ENCODE measurements at regions not wholly inside any gene's neighbourhood (a gene's known extent, or its start where the extent isn't known, plus 50 kb on each side); places are given as distances from the start of the nearest gene placed in this dataset.

DNA sequence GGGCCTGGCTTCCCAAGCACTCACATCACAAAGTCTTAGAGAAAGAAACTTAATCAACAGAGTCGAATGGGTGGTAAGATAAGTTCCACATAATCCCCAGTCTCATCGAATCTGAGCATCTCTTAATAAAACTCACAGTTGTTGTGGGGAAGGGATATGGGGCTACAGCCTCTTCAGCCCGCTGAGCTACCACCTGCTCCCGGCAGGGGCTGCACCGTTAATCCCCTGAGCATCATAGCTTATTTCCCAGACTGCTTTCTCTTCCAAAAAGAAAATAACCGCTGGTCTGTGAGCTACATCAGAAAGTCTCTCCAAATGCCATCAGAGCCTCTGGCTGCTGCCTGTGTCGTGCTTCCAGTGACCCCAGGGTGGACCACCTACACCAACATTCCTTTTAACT is 139.4 kb upstream of the CELF4 start:
- Histone ChIP-seq H3K4me3 (ENCODE audit: low read length) (no peak overlapping the region), H3K9ac (ENCODE audit: low read length) (no peak overlapping the region), H3K27me3 (replicated peaks; ENCODE audit: control insufficient read depth, insufficient read depth, low read length) (no peaks in the 10 kb centered on the region), H3K4me1 (ENCODE audit: control insufficient read depth, insufficient read depth, low read length) (no peaks in the 10 kb centered on the region), H3K9me3 (ENCODE audit: control insufficient read depth, low read length) (no peaks in the 10 kb centered on the region), H3K36me3 (ENCODE audit: control insufficient read depth, insufficient read depth, low read length, severe bottlenecking) (no peaks in the 10 kb centered on the region)
- DNase-seq (ENCODE audit: low read depth): no peak

DNA sequence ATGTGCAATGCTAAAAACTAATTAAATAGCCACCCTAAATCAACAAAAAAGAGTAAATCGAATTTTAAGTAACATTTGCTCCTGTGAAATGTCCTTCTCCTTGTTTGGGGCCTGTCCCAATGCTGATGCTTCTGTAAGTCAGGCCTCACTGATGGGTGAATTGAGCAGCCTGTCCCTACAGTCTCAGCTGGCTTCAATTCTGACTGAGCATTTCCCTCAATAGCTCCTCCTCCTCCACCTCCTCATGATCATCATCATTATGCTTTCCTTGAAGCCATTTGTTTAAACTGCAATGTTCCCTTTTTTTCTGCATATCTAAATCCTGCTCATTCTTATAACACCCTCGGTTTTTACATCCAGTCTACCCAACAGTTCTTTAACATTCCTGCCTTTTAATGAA is 137.2 kb upstream of the CELF4 start:
- Histone ChIP-seq H3K36me3 (ENCODE audit: control insufficient read depth, insufficient read depth, low read length, severe bottlenecking) (no peaks in the 10 kb centered on the region), H3K4me3 (ENCODE audit: low read length) (no peak overlapping the region), H3K4me1 (ENCODE audit: control insufficient read depth, insufficient read depth, low read length) (no peaks in the 10 kb centered on the region), H3K27me3 (replicated peaks; ENCODE audit: control insufficient read depth, insufficient read depth, low read length) (no peaks in the 10 kb centered on the region), H3K9me3 (ENCODE audit: control insufficient read depth, low read length) (no peaks in the 10 kb centered on the region), H3K9ac (ENCODE audit: low read length) (no peak overlapping the region)
- no peak for DNase-seq (ENCODE audit: low read depth)

DNA sequence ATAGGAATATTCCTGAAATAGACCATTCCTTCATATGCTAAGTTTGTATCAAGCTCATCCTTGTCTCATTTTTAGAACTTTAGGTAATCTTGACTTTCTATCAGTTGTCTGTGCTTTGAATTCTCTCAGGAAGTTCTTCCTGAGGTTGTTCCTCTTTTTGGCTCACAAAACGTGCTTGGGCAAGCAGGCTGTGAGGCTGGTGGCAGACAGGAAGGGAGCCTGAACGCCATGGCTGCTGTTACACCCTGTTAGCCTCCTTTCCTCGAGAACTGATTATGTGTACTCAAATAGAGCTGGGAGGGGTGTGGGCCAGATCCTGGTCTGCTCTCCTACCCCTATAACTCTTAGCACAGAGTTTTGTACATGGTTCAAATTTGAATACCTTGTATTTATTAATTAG is 136.4 kb upstream of the CELF4 start:
- H3K9me3 ChIP-seq (ENCODE audit: control insufficient read depth, low read length): no peaks in the 10 kb centered on the region
- H3K36me3 ChIP-seq (ENCODE audit: control insufficient read depth, insufficient read depth, low read length, severe bottlenecking): no peaks in the 10 kb centered on the region
- no peak overlapping the region for H3K4me3 ChIP-seq (ENCODE audit: low read length)
- no peaks in the 10 kb centered on the region for H3K27me3 ChIP-seq (replicated peaks; ENCODE audit: control insufficient read depth, insufficient read depth, low read length)
- no peak for DNase-seq (ENCODE audit: low read depth)
- no peaks in the 10 kb centered on the region for H3K4me1 ChIP-seq (ENCODE audit: control insufficient read depth, insufficient read depth, low read length)
- no peak overlapping the region for H3K9ac ChIP-seq (ENCODE audit: low read length)

DNA sequence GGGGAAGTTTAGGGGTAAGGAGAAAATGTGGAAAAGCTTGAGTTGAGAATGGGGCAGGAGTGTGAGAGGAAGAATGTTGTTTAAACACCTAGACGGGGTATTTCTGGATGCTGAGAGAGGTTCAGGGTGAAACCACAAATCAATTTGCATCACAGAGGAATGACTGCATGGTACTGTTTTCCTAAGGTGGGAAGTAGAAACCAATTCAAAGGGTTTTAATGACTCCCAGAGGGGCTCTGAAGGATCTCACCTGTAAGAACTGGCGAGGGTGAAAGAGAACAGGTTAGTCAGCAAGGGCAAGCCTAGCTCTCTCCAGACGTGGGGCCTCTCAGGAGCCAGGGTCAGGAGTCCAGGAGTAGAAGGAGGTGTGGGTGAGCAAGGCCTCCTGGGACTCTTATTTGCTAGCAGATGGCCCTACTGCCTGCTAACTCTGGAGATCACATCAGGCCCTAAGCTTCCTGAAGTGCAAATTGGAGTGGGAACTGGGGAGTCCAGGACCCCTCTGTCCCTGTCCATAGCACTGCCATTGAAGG is 133.0 kb upstream of the CELF4 start:
- H3K4me3 ChIP-seq (ENCODE audit: low read length): no peak overlapping the region
- no peaks in the 10 kb centered on the region for H3K36me3 ChIP-seq (ENCODE audit: control insufficient read depth, insufficient read depth, low read length, severe bottlenecking)
- H3K27me3 ChIP-seq (replicated peaks; ENCODE audit: control insufficient read depth, insufficient read depth, low read length): no peaks in the 10 kb centered on the region
- DNase-seq (ENCODE audit: low read depth): no peak
- H3K9me3 ChIP-seq (ENCODE audit: control insufficient read depth, low read length): no peaks in the 10 kb centered on the region
- no peak overlapping the region for H3K9ac ChIP-seq (ENCODE audit: low read length)
- H3K4me1 ChIP-seq (ENCODE audit: control insufficient read depth, insufficient read depth, low read length): no peaks in the 10 kb centered on the region

- Histone ChIP-seq H3K4me1 (ENCODE audit: control insufficient read depth, insufficient read depth, low read length) (peaks cover 8% of the 10 kb centered on the region), H3K27me3 (replicated peaks; ENCODE audit: control insufficient read depth, insufficient read depth, low read length) (no peaks in the 10 kb centered on the region), H3K9me3 (ENCODE audit: control insufficient read depth, low read length) (no peaks in the 10 kb centered on the region), H3K4me3 (ENCODE audit: low read length) (no peak overlapping the region), H3K36me3 (ENCODE audit: control insufficient read depth, insufficient read depth, low read length, severe bottlenecking) (no peaks in the 10 kb centered on the region), H3K9ac (ENCODE audit: low read length) (no peak overlapping the region)
- no peak for DNase-seq (ENCODE audit: low read depth)
Observed at GRCh38 chr18:37694516-37694915, 128.9 kb upstream of the CELF4 start.

- no peak for DNase-seq (ENCODE audit: low read depth)
- no peaks in the 10 kb centered on the region for H3K9me3 ChIP-seq (ENCODE audit: control insufficient read depth, low read length)
- peaks cover 8% of the 10 kb centered on the region for H3K4me1 ChIP-seq (ENCODE audit: control insufficient read depth, insufficient read depth, low read length)
- no peaks in the 10 kb centered on the region for H3K36me3 ChIP-seq (ENCODE audit: control insufficient read depth, insufficient read depth, low read length, severe bottlenecking)
- no peak overlapping the region for H3K4me3 ChIP-seq (ENCODE audit: low read length)
- no peak overlapping the region for H3K9ac ChIP-seq (ENCODE audit: low read length)
- no peaks in the 10 kb centered on the region for H3K27me3 ChIP-seq (replicated peaks; ENCODE audit: control insufficient read depth, insufficient read depth, low read length)
Observed at GRCh38 chr18:37691162-37691561, 125.6 kb upstream of the CELF4 start.

DNA sequence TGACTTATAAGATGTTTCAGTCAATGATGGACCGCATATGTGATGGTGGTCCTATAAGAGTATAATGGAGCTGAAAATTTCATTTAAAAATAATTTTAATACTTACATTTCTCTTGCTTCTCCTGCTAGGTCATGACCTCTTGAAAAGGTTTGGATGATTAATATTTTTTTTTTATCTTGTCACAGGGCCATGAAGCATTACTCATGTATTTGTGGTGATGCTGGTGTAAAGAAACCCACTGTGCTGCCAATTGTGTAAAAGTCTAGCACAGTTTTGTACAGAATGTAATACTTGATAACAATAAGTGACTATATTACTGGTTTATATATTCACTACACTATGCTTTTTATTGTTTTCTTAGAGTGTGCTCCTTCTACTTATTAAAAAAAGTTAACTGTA is 124.2 kb upstream of the CELF4 start:
- Histone ChIP-seq H3K9me3 (ENCODE audit: control insufficient read depth, low read length) (no peaks in the 10 kb centered on the region), H3K4me3 (ENCODE audit: low read length) (no peak overlapping the region), H3K36me3 (ENCODE audit: control insufficient read depth, insufficient read depth, low read length, severe bottlenecking) (no peaks in the 10 kb centered on the region), H3K27me3 (replicated peaks; ENCODE audit: control insufficient read depth, insufficient read depth, low read length) (no peaks in the 10 kb centered on the region), H3K4me1 (ENCODE audit: control insufficient read depth, insufficient read depth, low read length) (peaks cover 8% of the 10 kb centered on the region), H3K9ac (ENCODE audit: low read length) (no peak overlapping the region)
- no peak for DNase-seq (ENCODE audit: low read depth)

- Histone ChIP-seq H3K9me3 (ENCODE audit: control insufficient read depth, low read length) (no peaks in the 10 kb centered on the region), H3K4me1 (ENCODE audit: control insufficient read depth, insufficient read depth, low read length) (peaks cover 9% of the 10 kb centered on the region), H3K27me3 (replicated peaks; ENCODE audit: control insufficient read depth, insufficient read depth, low read length) (no peaks in the 10 kb centered on the region), H3K9ac (ENCODE audit: low read length) (no peak overlapping the region), H3K4me3 (ENCODE audit: low read length) (no peak overlapping the region), H3K36me3 (ENCODE audit: control insufficient read depth, insufficient read depth, low read length, severe bottlenecking) (no peaks in the 10 kb centered on the region)
- no peak for DNase-seq (ENCODE audit: low read depth)
Observed at GRCh38 chr18:37684590-37684989, 119.0 kb upstream of the CELF4 start.

DNA sequence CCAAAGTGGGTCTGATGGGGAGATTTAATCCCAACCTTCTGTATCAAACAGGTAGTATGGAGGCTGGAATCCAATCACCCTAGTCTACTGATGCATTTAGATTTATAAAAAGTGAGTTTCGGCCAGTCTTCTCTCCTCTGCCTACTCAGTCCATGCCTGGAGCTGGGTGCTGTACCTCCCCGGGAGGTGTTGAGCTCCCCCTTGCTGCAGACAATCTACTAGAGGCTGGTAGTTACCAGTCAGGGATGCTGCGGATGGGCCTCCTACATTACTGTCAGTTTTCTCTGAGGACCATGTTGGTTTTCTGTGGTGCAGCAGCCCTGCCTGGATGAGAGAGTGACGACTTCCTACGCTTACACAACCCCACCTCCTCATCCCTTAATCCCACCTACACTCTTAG is 118.6 kb upstream of the CELF4 start:
- Histone ChIP-seq H3K36me3 (ENCODE audit: control insufficient read depth, insufficient read depth, low read length, severe bottlenecking) (no peaks in the 10 kb centered on the region), H3K9me3 (ENCODE audit: control insufficient read depth, low read length) (no peaks in the 10 kb centered on the region), H3K27me3 (replicated peaks; ENCODE audit: control insufficient read depth, insufficient read depth, low read length) (no peaks in the 10 kb centered on the region), H3K4me1 (ENCODE audit: control insufficient read depth, insufficient read depth, low read length) (peaks cover 9% of the 10 kb centered on the region), H3K4me3 (ENCODE audit: low read length) (no peak overlapping the region), H3K9ac (ENCODE audit: low read length) (no peak overlapping the region)
- no peak for DNase-seq (ENCODE audit: low read depth)

DNA sequence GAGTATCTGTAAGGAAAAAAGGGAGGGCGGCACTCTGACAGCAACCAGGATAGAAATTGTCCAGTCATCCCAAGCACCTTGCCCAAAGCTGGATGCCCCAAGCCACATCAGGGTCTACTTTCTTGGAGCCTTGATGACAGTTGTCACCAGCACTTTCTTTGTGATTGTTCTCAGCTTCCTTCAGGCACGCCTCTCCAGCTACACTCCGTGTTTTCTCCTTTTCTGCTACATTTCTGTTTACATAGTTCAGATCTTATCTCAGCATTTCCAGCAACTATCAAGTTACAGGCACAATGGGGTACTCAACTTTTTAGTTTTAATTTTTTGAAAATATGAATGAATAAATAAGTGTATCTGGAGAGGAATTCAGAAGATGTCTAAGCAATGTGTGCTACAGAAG is 115.3 kb upstream of the CELF4 start:
- Histone ChIP-seq H3K4me1 (ENCODE audit: control insufficient read depth, insufficient read depth, low read length) (peaks cover 9% of the 10 kb centered on the region), H3K9me3 (ENCODE audit: control insufficient read depth, low read length) (peaks cover 4% of the 10 kb centered on the region), H3K9ac (ENCODE audit: low read length) (no peak overlapping the region), H3K27me3 (replicated peaks; ENCODE audit: control insufficient read depth, insufficient read depth, low read length) (no peaks in the 10 kb centered on the region), H3K4me3 (ENCODE audit: low read length) (no peak overlapping the region), H3K36me3 (ENCODE audit: control insufficient read depth, insufficient read depth, low read length, severe bottlenecking) (no peaks in the 10 kb centered on the region)
- DNase-seq (ENCODE audit: low read depth): no peak

DNA sequence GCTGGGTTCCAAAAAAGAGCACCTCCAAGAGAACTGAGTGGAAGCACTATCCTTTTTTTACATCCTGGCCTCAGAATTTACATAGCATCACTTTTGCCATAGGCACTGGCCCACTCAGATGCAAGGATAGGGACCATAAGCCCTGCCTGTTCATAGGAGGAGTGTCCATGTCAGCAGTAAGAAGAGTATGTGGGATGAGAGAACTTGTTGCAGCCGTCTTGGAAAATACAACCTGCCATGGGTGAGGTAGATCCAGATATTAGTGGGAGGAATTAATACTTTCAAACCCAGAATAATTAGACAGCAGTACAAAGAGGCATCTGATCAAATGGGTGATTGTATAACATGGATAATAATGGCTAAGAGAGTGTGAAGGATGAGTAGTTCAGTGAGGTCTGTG is 110.7 kb upstream of the CELF4 start:
- peaks cover 9% of the 10 kb centered on the region for H3K4me1 ChIP-seq (ENCODE audit: control insufficient read depth, insufficient read depth, low read length)
- peaks cover 5% of the 10 kb centered on the region for H3K9me3 ChIP-seq (ENCODE audit: control insufficient read depth, low read length)
- no peak overlapping the region for H3K9ac ChIP-seq (ENCODE audit: low read length)
- no peak for DNase-seq (ENCODE audit: low read depth)
- no peak overlapping the region for H3K4me3 ChIP-seq (ENCODE audit: low read length)
- no peaks in the 10 kb centered on the region for H3K36me3 ChIP-seq (ENCODE audit: control insufficient read depth, insufficient read depth, low read length, severe bottlenecking)
- no peaks in the 10 kb centered on the region for H3K27me3 ChIP-seq (replicated peaks; ENCODE audit: control insufficient read depth, insufficient read depth, low read length)

- H3K9me3 ChIP-seq (ENCODE audit: control insufficient read depth, low read length): peaks cover 5% of the 10 kb centered on the region
- peaks cover 4% of the 10 kb centered on the region for H3K4me1 ChIP-seq (ENCODE audit: control insufficient read depth, insufficient read depth, low read length)
- H3K27me3 ChIP-seq (replicated peaks; ENCODE audit: control insufficient read depth, insufficient read depth, low read length): no peaks in the 10 kb centered on the region
- H3K9ac ChIP-seq (ENCODE audit: low read length): no peak overlapping the region
- DNase-seq (ENCODE audit: low read depth): no peak
- no peaks in the 10 kb centered on the region for H3K36me3 ChIP-seq (ENCODE audit: control insufficient read depth, insufficient read depth, low read length, severe bottlenecking)
- no peak overlapping the region for H3K4me3 ChIP-seq (ENCODE audit: low read length)
Observed at GRCh38 chr18:37675699-37676098, 110.1 kb upstream of the CELF4 start.
